ENCODE measurements at regions not wholly inside any gene's neighbourhood (a gene's known extent, or its start where the extent isn't known, plus 50 kb on each side); places are given as distances from the start of the nearest gene placed in this dataset.

- H3K9me3 ChIP-seq = no peaks in the 10 kb centered on the region
- TF ChIP-seq POLR2AphosphoS5 (IDR thresholded peaks at IDR 0.05) = no peak
- TF ChIP-seq POLR2A (IDR thresholded peaks at IDR 0.05) = no peak
- TF ChIP-seq, protein P1, sequence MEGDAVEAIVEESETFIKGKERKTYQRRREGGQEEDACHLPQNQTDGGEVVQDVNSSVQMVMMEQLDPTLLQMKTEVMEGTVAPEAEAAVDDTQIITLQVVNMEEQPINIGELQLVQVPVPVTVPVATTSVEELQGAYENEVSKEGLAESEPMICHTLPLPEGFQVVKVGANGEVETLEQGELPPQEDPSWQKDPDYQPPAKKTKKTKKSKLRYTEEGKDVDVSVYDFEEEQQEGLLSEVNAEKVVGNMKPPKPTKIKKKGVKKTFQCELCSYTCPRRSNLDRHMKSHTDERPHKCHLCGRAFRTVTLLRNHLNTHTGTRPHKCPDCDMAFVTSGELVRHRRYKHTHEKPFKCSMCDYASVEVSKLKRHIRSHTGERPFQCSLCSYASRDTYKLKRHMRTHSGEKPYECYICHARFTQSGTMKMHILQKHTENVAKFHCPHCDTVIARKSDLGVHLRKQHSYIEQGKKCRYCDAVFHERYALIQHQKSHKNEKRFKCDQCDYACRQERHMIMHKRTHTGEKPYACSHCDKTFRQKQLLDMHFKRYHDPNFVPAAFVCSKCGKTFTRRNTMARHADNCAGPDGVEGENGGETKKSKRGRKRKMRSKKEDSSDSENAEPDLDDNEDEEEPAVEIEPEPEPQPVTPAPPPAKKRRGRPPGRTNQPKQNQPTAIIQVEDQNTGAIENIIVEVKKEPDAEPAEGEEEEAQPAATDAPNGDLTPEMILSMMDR (IDR thresholded peaks at IDR 0.05) = no peak
- WGBS = 52% methylated on average over 1 of the region's 1 CpG
- intact Hi-C loops (cut with DNase I) = no loop called here
- H3K4me1 ChIP-seq (replicated peaks) = no peaks in the 10 kb centered on the region
- no peak overlapping the region for H3K4me3 ChIP-seq
- DNase-seq (ENCODE audit: low spot score) = no peak
- no peaks in the 10 kb centered on the region for H3K27me3 ChIP-seq (replicated peaks; ENCODE audit: insufficient read depth)
- H3K36me3 ChIP-seq = no peaks in the 10 kb centered on the region
- H3K27ac ChIP-seq = no peak overlapping the region
These were observed 542.4 kb upstream of the FAM241A start for GRCh38 chr4:111602848-111603247.

DNA sequence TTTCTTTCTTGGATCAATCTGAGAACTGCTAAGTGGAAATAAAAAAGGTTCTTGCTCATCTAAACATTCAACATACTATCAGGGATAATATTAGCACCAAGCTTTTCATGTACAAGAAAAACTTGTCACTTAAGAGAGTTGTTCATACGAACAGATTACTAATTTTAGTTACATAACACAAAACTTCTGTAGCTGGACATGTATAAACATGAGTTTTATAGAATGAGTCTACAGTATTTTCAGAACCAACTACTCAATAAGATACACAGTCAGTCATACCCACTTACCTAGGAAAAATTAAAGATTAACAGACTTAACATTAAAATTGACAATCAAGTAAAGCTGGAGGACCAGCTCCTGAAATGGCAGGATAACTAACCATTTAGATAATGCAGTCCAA lies 540.1 kb upstream of the FAM241A start:
- intact Hi-C loops (cut with DNase I) = no loop called here
- no peak for DNase-seq (ENCODE audit: low spot score)
- Histone ChIP-seq H3K4me3 (no peak overlapping the region), H3K27ac (no peak overlapping the region), H3K27me3 (replicated peaks; ENCODE audit: insufficient read depth) (no peaks in the 10 kb centered on the region), H3K9me3 (no peaks in the 10 kb centered on the region), H3K36me3 (no peaks in the 10 kb centered on the region), H3K4me1 (replicated peaks) (no peaks in the 10 kb centered on the region)
- TF ChIP-seq POLR2A (IDR thresholded peaks at IDR 0.05) (no peak), POLR2AphosphoS5 (IDR thresholded peaks at IDR 0.05) (no peak)
- TF ChIP-seq, protein P1 (IDR thresholded peaks at IDR 0.05) = no peak
- 8% methylated on average over 1 of the region's 1 CpG for WGBS

DNA sequence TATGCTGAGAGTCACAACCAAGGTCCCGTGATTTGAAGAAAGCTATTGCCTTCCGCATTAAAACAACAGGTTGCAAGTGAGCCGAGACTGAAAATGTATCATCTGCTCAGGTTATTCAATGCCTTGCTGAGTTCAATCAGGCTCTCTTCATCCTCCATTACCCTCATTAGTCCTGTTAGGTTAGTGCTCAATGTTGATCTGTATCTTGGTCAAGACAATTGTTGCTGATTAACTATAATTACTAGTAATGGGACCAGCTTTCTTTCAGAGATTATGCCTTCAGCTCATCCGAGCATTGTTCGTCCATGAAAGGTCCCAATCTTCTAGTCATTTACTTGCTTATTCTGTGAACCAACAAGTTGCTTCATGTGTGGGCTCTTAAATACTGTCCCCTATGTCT lies 534.6 kb upstream of the FAM241A start:
- no peak for TF ChIP-seq POLR2AphosphoS5 (IDR thresholded peaks at IDR 0.05)

DNA sequence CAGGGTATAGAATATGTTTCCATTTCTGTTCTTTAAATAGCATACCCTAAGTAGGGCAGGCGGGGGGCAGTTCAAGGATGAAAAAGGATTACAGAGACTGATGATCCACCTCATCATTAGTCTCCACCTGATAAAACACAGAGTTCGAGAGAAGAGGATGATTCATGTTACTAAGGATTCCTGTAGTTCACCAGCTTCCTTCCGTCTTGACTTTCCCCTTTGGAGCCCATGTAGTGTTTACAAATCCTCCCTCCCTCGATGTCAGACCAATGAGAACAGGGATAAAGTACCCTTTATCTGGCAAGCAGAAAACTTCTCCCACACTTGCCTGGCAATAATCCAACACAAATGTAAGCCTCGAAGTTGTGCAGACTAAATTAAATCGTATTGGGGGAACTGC lies 526.3 kb upstream of the FAM241A start:
- no peaks in the 10 kb centered on the region for H3K9me3 ChIP-seq
- no peak for DNase-seq (ENCODE audit: low spot score)
- no peaks in the 10 kb centered on the region for H3K4me1 ChIP-seq (replicated peaks)
- WGBS = 34% methylated on average over 6 of the region's 6 CpGs
- no peaks in the 10 kb centered on the region for H3K36me3 ChIP-seq
- H3K27me3 ChIP-seq (replicated peaks; ENCODE audit: insufficient read depth) = peaks cover 2% of the 10 kb centered on the region
- intact Hi-C loops (cut with DNase I) = no loop called here
- H3K27ac ChIP-seq = no peak overlapping the region
- no peak overlapping the region for H3K4me3 ChIP-seq
- TF ChIP-seq POLR2A (IDR thresholded peaks at IDR 0.05) (no peak), POLR2AphosphoS5 (IDR thresholded peaks at IDR 0.05) (no peak)
- TF ChIP-seq, protein P1 (IDR thresholded peaks at IDR 0.05) = no peak

More for the DNA sequence above, 534.6 kb upstream of the FAM241A start:
- H3K27me3 ChIP-seq (replicated peaks; ENCODE audit: insufficient read depth) = no peaks in the 10 kb centered on the region
- H3K4me3 ChIP-seq = no peak overlapping the region
- 52% methylated on average over 5 of the region's 5 CpGs for WGBS
- H3K36me3 ChIP-seq = no peaks in the 10 kb centered on the region
- intact Hi-C loops (cut with DNase I) = no loop called here
- H3K4me1 ChIP-seq (replicated peaks) = no peaks in the 10 kb centered on the region
- H3K27ac ChIP-seq = no peak overlapping the region
- H3K9me3 ChIP-seq = no peaks in the 10 kb centered on the region
- DNase-seq (ENCODE audit: low spot score) = no peak

- WGBS = 64% methylated on average over 10 of the region's 10 CpGs
- no peaks in the 10 kb centered on the region for H3K9me3 ChIP-seq
- no peak for DNase-seq (ENCODE audit: low spot score)
- no peaks in the 10 kb centered on the region for H3K4me1 ChIP-seq (replicated peaks)
- TF ChIP-seq POLR2AphosphoS5 (IDR thresholded peaks at IDR 0.05) (no peak), POLR2A (IDR thresholded peaks at IDR 0.05) (no peak)
- TF ChIP-seq, protein P1 (IDR thresholded peaks at IDR 0.05) = no peak
- H3K4me3 ChIP-seq = no peak overlapping the region
- H3K36me3 ChIP-seq = no peaks in the 10 kb centered on the region
- H3K27me3 ChIP-seq (replicated peaks; ENCODE audit: insufficient read depth) = no peaks in the 10 kb centered on the region
- H3K27ac ChIP-seq = no peak overlapping the region
- intact Hi-C loops (cut with DNase I) = no loop called here
These were observed 516.8 kb upstream of the FAM241A start for GRCh38 chr4:111628437-111628836.
